ENCODE measurements at regions not wholly inside any gene's neighbourhood (a gene's known extent, or its start where the extent isn't known, plus 50 kb on each side); places are given as distances from the start of the nearest gene placed in this dataset.
A peak's percentile ranks its signal among the peaks of the same experiment; 100 is the strongest.
"Not testable (repeated sequence)": the region's sequence is repeated elsewhere in the genome, so short reads cannot be mapped to it uniquely, and the experiment has no call there.

GRCh38 chr3:106522397-106522796 lies 653.6 kb upstream of the CBLB start:
- H3K27me3 Mint-ChIP-seq: no peaks in the 10 kb centered on the region
- H3K9me3 Mint-ChIP-seq: peaks cover 3% of the 10 kb centered on the region
- H3K4me1 Mint-ChIP-seq: peaks cover 6% of the 10 kb centered on the region
- no peaks in the 10 kb centered on the region for H3K36me3 Mint-ChIP-seq
- H3K27ac Mint-ChIP-seq: no peak overlapping the region
- H3K4me3 Mint-ChIP-seq: no peak overlapping the region
- no peak for ATAC-seq

GRCh38 chr3:106528932-106529331 lies 660.1 kb upstream of the CBLB start:
- H3K36me3 Mint-ChIP-seq: no peaks in the 10 kb centered on the region
- peaks cover 13% of the 10 kb centered on the region for H3K4me1 Mint-ChIP-seq
- no peak overlapping the region for H3K27ac Mint-ChIP-seq
- H3K27me3 Mint-ChIP-seq: no peaks in the 10 kb centered on the region
- peaks cover 3% of the 10 kb centered on the region for H3K9me3 Mint-ChIP-seq
- no peak overlapping the region for H3K4me3 Mint-ChIP-seq
- ATAC-seq: no peak

GRCh38 chr3:106529738-106530137 lies 660.9 kb upstream of the CBLB start:
- H3K9me3 Mint-ChIP-seq: peaks cover 5% of the 10 kb centered on the region
- no peak for ATAC-seq
- H3K27me3 Mint-ChIP-seq: no peaks in the 10 kb centered on the region
- H3K4me3 Mint-ChIP-seq: no peak overlapping the region
- peaks cover 3% of the 10 kb centered on the region for H3K36me3 Mint-ChIP-seq
- peaks cover 16% of the 10 kb centered on the region for H3K4me1 Mint-ChIP-seq
- H3K27ac Mint-ChIP-seq: no peak overlapping the region

GRCh38 chr3:106530367-106530766 lies 661.6 kb upstream of the CBLB start:
- H3K4me1 Mint-ChIP-seq: peaks cover 19% of the 10 kb centered on the region
- no peak for ATAC-seq
- H3K27me3 Mint-ChIP-seq: no peaks in the 10 kb centered on the region
- H3K36me3 Mint-ChIP-seq: peaks cover 9% of the 10 kb centered on the region
- peaks cover 10% of the 10 kb centered on the region for H3K9me3 Mint-ChIP-seq
- H3K4me3 Mint-ChIP-seq: no peak overlapping the region
- no peak overlapping the region for H3K27ac Mint-ChIP-seq

- not testable (repeated sequence) for ATAC-seq
- H3K4me1 Mint-ChIP-seq: peaks cover 15% of the 10 kb centered on the region
These were observed 663.0 kb upstream of the CBLB start for GRCh38 chr3:106531771-106532329.

GRCh38 chr3:106533093-106533787 lies 664.4 kb upstream of the CBLB start:
- peaks cover 22% of the 10 kb centered on the region for H3K9me3 Mint-ChIP-seq
- no peak for ATAC-seq
- no peaks in the 10 kb centered on the region for H3K27me3 Mint-ChIP-seq
- H3K4me1 Mint-ChIP-seq: peaks cover 13% of the 10 kb centered on the region
- peaks cover 21% of the 10 kb centered on the region for H3K36me3 Mint-ChIP-seq
- no peak overlapping the region for H3K27ac Mint-ChIP-seq
- no peak overlapping the region for H3K4me3 Mint-ChIP-seq

More at GRCh38 chr3:106531771-106532329, 663.0 kb upstream of the CBLB start:
- not testable (repeated sequence) for H3K27me3 Mint-ChIP-seq, H3K4me3 Mint-ChIP-seq, H3K27ac Mint-ChIP-seq
- H3K9me3 Mint-ChIP-seq: peaks cover 15% of the 10 kb centered on the region
- peaks cover 20% of the 10 kb centered on the region for H3K36me3 Mint-ChIP-seq

- peaks cover 26% of the 10 kb centered on the region for H3K9me3 Mint-ChIP-seq
- H3K4me1 Mint-ChIP-seq: peaks cover 13% of the 10 kb centered on the region
- no peak for ATAC-seq
- H3K36me3 Mint-ChIP-seq: peaks cover 21% of the 10 kb centered on the region
- no peak overlapping the region for H3K4me3 Mint-ChIP-seq
- no peak overlapping the region for H3K27ac Mint-ChIP-seq
- no peaks in the 10 kb centered on the region for H3K27me3 Mint-ChIP-seq
These were observed 665.0 kb upstream of the CBLB start for GRCh38 chr3:106533788-106534160.

- no peak overlapping the region for H3K4me3 Mint-ChIP-seq
- H3K27ac Mint-ChIP-seq: no peak overlapping the region
- H3K36me3 Mint-ChIP-seq: peaks cover 21% of the 10 kb centered on the region
These were observed 665.4 kb upstream of the CBLB start for GRCh38 chr3:106534206-106534605.

GRCh38 chr3:106540743-106541142 lies 671.9 kb upstream of the CBLB start:
- Mint-ChIP-seq H3K27ac (no peak overlapping the region), H3K4me3 (no peak overlapping the region), H3K27me3 (no peaks in the 10 kb centered on the region), H3K4me1 (no peaks in the 10 kb centered on the region), H3K9me3 (peaks cover 16% of the 10 kb centered on the region), H3K36me3 (peaks cover 10% of the 10 kb centered on the region)
- ATAC-seq: no peak

More at GRCh38 chr3:106534206-106534605, 665.4 kb upstream of the CBLB start:
- Mint-ChIP-seq H3K4me1 (peaks cover 13% of the 10 kb centered on the region), H3K27me3 (no peaks in the 10 kb centered on the region), H3K9me3 (peaks cover 26% of the 10 kb centered on the region)
- peak; percentile 80 for ATAC-seq

GRCh38 chr3:106542101-106542769 lies 673.4 kb upstream of the CBLB start:
- no peaks in the 10 kb centered on the region for H3K36me3 Mint-ChIP-seq
- no peaks in the 10 kb centered on the region for H3K27me3 Mint-ChIP-seq
- H3K4me1 Mint-ChIP-seq: no peaks in the 10 kb centered on the region
- H3K9me3 Mint-ChIP-seq: peaks cover 11% of the 10 kb centered on the region
- ATAC-seq: no peak
- H3K27ac Mint-ChIP-seq: no peak overlapping the region
- no peak overlapping the region for H3K4me3 Mint-ChIP-seq

- H3K9me3 Mint-ChIP-seq: peaks cover 3% of the 10 kb centered on the region
These were observed 683.7 kb upstream of the CBLB start for GRCh38 chr3:106552351-106553043.

GRCh38 chr3:106560451-106560966 lies 691.7 kb upstream of the CBLB start:
- H3K36me3 Mint-ChIP-seq: no peaks in the 10 kb centered on the region
- no peak overlapping the region for H3K4me3 Mint-ChIP-seq
- no peaks in the 10 kb centered on the region for H3K27me3 Mint-ChIP-seq
- no peaks in the 10 kb centered on the region for H3K9me3 Mint-ChIP-seq
- H3K4me1 Mint-ChIP-seq: no peaks in the 10 kb centered on the region
- no peak overlapping the region for H3K27ac Mint-ChIP-seq
- ATAC-seq: no peak

More at GRCh38 chr3:106552351-106553043, 683.7 kb upstream of the CBLB start:
- Mint-ChIP-seq H3K4me3 (no peak overlapping the region), H3K27me3 (no peaks in the 10 kb centered on the region), H3K36me3 (no peaks in the 10 kb centered on the region), H3K4me1 (no peaks in the 10 kb centered on the region), H3K27ac (no peak overlapping the region)
- no peak for ATAC-seq

GRCh38 chr3:106566277-106566676 lies 697.5 kb upstream of the CBLB start:
- peak; percentile 78 for ATAC-seq

GRCh38 chr3:106570426-106570825 lies 701.6 kb upstream of the CBLB start:
- no peak overlapping the region for H3K4me3 Mint-ChIP-seq
- peaks cover 7% of the 10 kb centered on the region for H3K4me1 Mint-ChIP-seq
- H3K27me3 Mint-ChIP-seq: no peaks in the 10 kb centered on the region
- no peaks in the 10 kb centered on the region for H3K9me3 Mint-ChIP-seq
- no peaks in the 10 kb centered on the region for H3K36me3 Mint-ChIP-seq
- no peak for ATAC-seq
- no peak overlapping the region for H3K27ac Mint-ChIP-seq

More at GRCh38 chr3:106566277-106566676, 697.5 kb upstream of the CBLB start:
- Mint-ChIP-seq H3K36me3 (no peaks in the 10 kb centered on the region), H3K4me1 (peaks cover 7% of the 10 kb centered on the region), H3K9me3 (no peaks in the 10 kb centered on the region), H3K4me3 (no peak overlapping the region), H3K27me3 (no peaks in the 10 kb centered on the region), H3K27ac (peak overlapping the region; percentile 75)

GRCh38 chr3:106573605-106574004 lies 704.8 kb upstream of the CBLB start:
- no peak overlapping the region for H3K4me3 Mint-ChIP-seq
- no peaks in the 10 kb centered on the region for H3K4me1 Mint-ChIP-seq
- no peaks in the 10 kb centered on the region for H3K27me3 Mint-ChIP-seq
- no peaks in the 10 kb centered on the region for H3K9me3 Mint-ChIP-seq
- no peak overlapping the region for H3K27ac Mint-ChIP-seq
- no peak for ATAC-seq
- no peaks in the 10 kb centered on the region for H3K36me3 Mint-ChIP-seq
